ENCODE measurements at regions not wholly inside any gene's neighbourhood (a gene's known extent, or its start where the extent isn't known, plus 50 kb on each side); places are given as distances from the start of the nearest gene placed in this dataset.

GRCh38 chr20:60694763-60695162 is 557.3 kb upstream of the CDH4 start:
- TF ChIP-seq CTCF (tag by site-specific recombination; IDR thresholded peaks at IDR 0.05) (no peak), ZNF776 (tag by site-specific recombination; IDR thresholded peaks at IDR 0.05; ENCODE audit: borderline replicate concordance) (no peak), ZNF23 (tag by site-specific recombination; IDR thresholded peaks at IDR 0.05; ENCODE audit: borderline replicate concordance) (no peak), ZNF660 (tag by site-specific recombination; IDR thresholded peaks at IDR 0.05) (no peak), HOXD13 (CRISPR knock-in tag; IDR thresholded peaks at IDR 0.05; ENCODE audit: borderline replicate concordance) (no peak), TCF7L2 (IDR thresholded peaks at IDR 0.05; ENCODE audit: borderline replicate concordance, low read depth, low read length) (no peak), ZNF416 (tag by site-specific recombination; IDR thresholded peaks at IDR 0.05) (no peak), KLF1 (tag by site-specific recombination; IDR thresholded peaks at IDR 0.05) (no peak), ZNF140 (tag by site-specific recombination; IDR thresholded peaks at IDR 0.05) (no peak), ZNF658 (tag by site-specific recombination; IDR thresholded peaks at IDR 0.05) (no peak), SETDB1 (IDR thresholded peaks at IDR 0.05; ENCODE audit: insufficient read length, low read length) (no peak)

All from HEK293 (cell line).